Umbilical cord (tissue), 1 donor: ENCODE measurements at regions not wholly inside any gene's neighbourhood (a gene's known extent, or its start where the extent isn't known, plus 50 kb on each side); places are given as distances from the start of the nearest gene placed in this dataset.
A peak's percentile ranks its signal among the peaks of the same experiment; 100 is the strongest.
"Not testable (repeated sequence)": the region's sequence is repeated elsewhere in the genome, so short reads cannot be mapped to it uniquely, and the experiment has no call there.

Experiments used
- DNase-seq: peaks from one replicate; pipeline ENCODE4 v3.0.0-alpha.2; 2015; ENCODE audit warnings: low spot score

GRCh38 chr3:194249323-194250097 lies 101.6 kb downstream of the CPN2 start:
- peak; percentile 84 for DNase-seq

- peak; percentile 96 for DNase-seq
These were observed 100.8 kb downstream of the CPN2 start for GRCh38 chr3:194250098-194251002.

- no peak for DNase-seq
These were observed 100.1 kb downstream of the CPN2 start for GRCh38 chr3:194251007-194251406.

GRCh38 chr3:194251461-194251860 lies 99.7 kb downstream of the CPN2 start:
- no peak for DNase-seq

GRCh38 chr3:194251891-194252560 lies 99.1 kb downstream of the CPN2 start:
- no peak for DNase-seq

- DNase-seq: no peak
These were observed 97.9 kb downstream of the CPN2 start for GRCh38 chr3:194253270-194253669.

- DNase-seq: no peak
These were observed 97.1 kb downstream of the CPN2 start for GRCh38 chr3:194254040-194254439.

- peak; percentile 86 for DNase-seq
These were observed 95.7 kb downstream of the CPN2 start for GRCh38 chr3:194255252-194256039.

- DNase-seq: no peak
These were observed 94.8 kb downstream of the CPN2 start for GRCh38 chr3:194256040-194256945.

GRCh38 chr3:194257151-194257621 lies 93.9 kb downstream of the CPN2 start:
- no peak for DNase-seq

GRCh38 chr3:194257916-194258668 lies 93.0 kb downstream of the CPN2 start:
- no peak for DNase-seq

- DNase-seq: peak; percentile 73
These were observed 91.0 kb downstream of the CPN2 start for GRCh38 chr3:194259982-194260766.

- no peak for DNase-seq
These were observed 89.5 kb downstream of the CPN2 start for GRCh38 chr3:194261581-194262063.

- peak; percentile 71 for DNase-seq
These were observed 88.8 kb downstream of the CPN2 start for GRCh38 chr3:194262176-194262924.

- no peak for DNase-seq
These were observed 88.2 kb downstream of the CPN2 start for GRCh38 chr3:194262925-194263305.

GRCh38 chr3:194264631-194265504 lies 86.3 kb downstream of the CPN2 start:
- DNase-seq: not testable (repeated sequence)

- peak; percentile 81 for DNase-seq
These were observed 85.6 kb downstream of the CPN2 start for GRCh38 chr3:194265505-194265892.
